HG03432 (cell line): ENCODE measurements at regions not wholly inside any gene's neighbourhood (a gene's known extent, or its start where the extent isn't known, plus 50 kb on each side); places are given as distances from the start of the nearest gene placed in this dataset.
A peak's percentile ranks its signal among the peaks of the same experiment; 100 is the strongest.

Experiments used
- ATAC-seq: cut with Tn5 transposase; IDR thresholded peaks from one replicate; pipeline ENCODE4 v1.9.1; 2021; ENCODE audit warnings: mild to moderate bottlenecking, moderate library complexity; ENCODE audit not compliant: unreplicated experiment

- ATAC-seq = no peak
These were observed 181.1 kb upstream of the SPEF2 start for GRCh38 chr5:35436400-35437057.

GRCh38 chr5:35430381-35431162 is 187.1 kb upstream of the SPEF2 start:
- ATAC-seq = no peak

- ATAC-seq = no peak
These were observed 189.9 kb upstream of the PRLR start for GRCh38 chr5:35420200-35420599.

- no peak for ATAC-seq
These were observed 186.8 kb upstream of the PRLR start for GRCh38 chr5:35417040-35417439.

- no peak for ATAC-seq
These were observed 186.1 kb upstream of the PRLR start for GRCh38 chr5:35416217-35416988.

GRCh38 chr5:35415309-35415708 is 185.0 kb upstream of the PRLR start:
- no peak for ATAC-seq

GRCh38 chr5:35409361-35409760 is 179.1 kb upstream of the PRLR start:
- ATAC-seq = no peak

- ATAC-seq = no peak
These were observed 177.9 kb upstream of the PRLR start for GRCh38 chr5:35408146-35408545.

GRCh38 chr5:35407697-35408096 is 177.4 kb upstream of the PRLR start:
- ATAC-seq = no peak

- ATAC-seq = no peak
These were observed 175.7 kb upstream of the PRLR start for GRCh38 chr5:35405938-35406337.

- no peak for ATAC-seq
These were observed 174.4 kb upstream of the PRLR start for GRCh38 chr5:35404701-35405100.

- ATAC-seq = peak; percentile 40
These were observed 163.6 kb upstream of the PRLR start for GRCh38 chr5:35393901-35394300.

GRCh38 chr5:35384658-35385057 is 154.4 kb upstream of the PRLR start:
- no peak for ATAC-seq

GRCh38 chr5:35383041-35383440 is 152.8 kb upstream of the PRLR start:
- ATAC-seq = no peak

GRCh38 chr5:35377653-35378052 is 147.4 kb upstream of the PRLR start:
- ATAC-seq = no peak

- ATAC-seq = no peak
These were observed 144.3 kb upstream of the PRLR start for GRCh38 chr5:35374584-35374983.

GRCh38 chr5:35373249-35373648 is 143.0 kb upstream of the PRLR start:
- ATAC-seq = no peak

GRCh38 chr5:35372482-35372881 is 142.2 kb upstream of the PRLR start:
- no peak for ATAC-seq

GRCh38 chr5:35371951-35372426 is 141.7 kb upstream of the PRLR start:
- no peak for ATAC-seq

GRCh38 chr5:35370871-35371270 is 140.6 kb upstream of the PRLR start:
- ATAC-seq = no peak

- ATAC-seq = no peak
These were observed 139.9 kb upstream of the PRLR start for GRCh38 chr5:35369965-35370790.
